ENCODE measurements at regions not wholly inside any gene's neighbourhood (a gene's known extent, or its start where the extent isn't known, plus 50 kb on each side); places are given as distances from the start of the nearest gene placed in this dataset.

DNA sequence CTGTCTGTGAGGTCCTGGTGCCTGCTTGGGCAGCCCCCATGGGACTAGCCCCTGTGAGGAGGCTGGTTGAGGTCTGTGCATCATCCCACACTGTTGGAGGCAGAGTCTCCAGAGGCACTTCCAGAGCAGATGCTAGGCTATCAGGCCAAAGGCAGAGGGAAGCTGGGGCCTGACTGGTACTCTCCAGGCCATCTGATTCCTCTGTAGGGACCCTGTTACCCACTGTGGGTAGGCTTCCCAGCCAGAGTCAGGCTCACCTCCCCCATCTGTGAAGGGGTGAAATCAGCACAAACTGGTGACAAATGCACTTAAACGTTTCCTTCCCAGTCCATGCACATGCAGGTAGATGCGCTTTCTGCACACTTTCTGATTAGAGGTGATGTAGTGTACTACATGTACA, 212.6 kb upstream of the TOPAZ1 start:
- Histone ChIP-seq H3K27me3 (ENCODE audit: control insufficient read depth, insufficient read depth, low read length) (no peaks in the 10 kb centered on the region), H3K27ac (ENCODE audit: low read depth, low read length) (no peak overlapping the region), H3K4me3 (ENCODE audit: low read depth, low read length) (no peak overlapping the region), H3K9me3 (ENCODE audit: control insufficient read depth, insufficient read depth, low read length) (no peaks in the 10 kb centered on the region)
- CTCF ChIA-PET = no interaction called here
- no peak for DNase-seq (ENCODE audit: low read depth, low spot score)
- TF ChIP-seq, protein P1, sequence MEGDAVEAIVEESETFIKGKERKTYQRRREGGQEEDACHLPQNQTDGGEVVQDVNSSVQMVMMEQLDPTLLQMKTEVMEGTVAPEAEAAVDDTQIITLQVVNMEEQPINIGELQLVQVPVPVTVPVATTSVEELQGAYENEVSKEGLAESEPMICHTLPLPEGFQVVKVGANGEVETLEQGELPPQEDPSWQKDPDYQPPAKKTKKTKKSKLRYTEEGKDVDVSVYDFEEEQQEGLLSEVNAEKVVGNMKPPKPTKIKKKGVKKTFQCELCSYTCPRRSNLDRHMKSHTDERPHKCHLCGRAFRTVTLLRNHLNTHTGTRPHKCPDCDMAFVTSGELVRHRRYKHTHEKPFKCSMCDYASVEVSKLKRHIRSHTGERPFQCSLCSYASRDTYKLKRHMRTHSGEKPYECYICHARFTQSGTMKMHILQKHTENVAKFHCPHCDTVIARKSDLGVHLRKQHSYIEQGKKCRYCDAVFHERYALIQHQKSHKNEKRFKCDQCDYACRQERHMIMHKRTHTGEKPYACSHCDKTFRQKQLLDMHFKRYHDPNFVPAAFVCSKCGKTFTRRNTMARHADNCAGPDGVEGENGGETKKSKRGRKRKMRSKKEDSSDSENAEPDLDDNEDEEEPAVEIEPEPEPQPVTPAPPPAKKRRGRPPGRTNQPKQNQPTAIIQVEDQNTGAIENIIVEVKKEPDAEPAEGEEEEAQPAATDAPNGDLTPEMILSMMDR (IDR thresholded peaks at IDR 0.05; ENCODE audit: low read depth, low read length) = no peak
- POLR2A ChIA-PET = no interaction called here

DNA sequence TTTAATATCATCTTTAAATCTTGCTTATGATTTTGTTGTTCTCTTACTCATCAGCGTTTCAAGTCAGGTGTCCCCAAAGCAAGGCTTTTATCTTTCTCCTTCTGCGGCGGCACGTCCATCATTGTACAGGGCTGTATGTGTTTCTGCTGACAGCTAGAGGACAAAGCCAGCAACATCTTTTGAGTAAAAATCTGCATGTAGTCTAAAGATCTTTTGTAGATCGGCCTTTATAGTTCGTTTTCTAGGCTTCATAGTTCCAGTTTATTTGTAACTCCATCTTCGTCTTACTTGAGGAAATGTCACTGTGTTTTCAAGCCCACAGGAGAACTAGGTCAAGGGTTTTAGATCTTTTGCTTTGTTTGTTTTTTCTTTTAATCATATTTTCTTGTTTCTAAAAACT, 211.4 kb upstream of the TOPAZ1 start:
- H3K27ac ChIP-seq (ENCODE audit: low read depth, low read length) = no peak overlapping the region
- no peak overlapping the region for H3K4me3 ChIP-seq (ENCODE audit: low read depth, low read length)
- POLR2A ChIA-PET = no interaction called here
- DNase-seq (ENCODE audit: low read depth, low spot score) = no peak
- TF ChIP-seq, protein P1 (IDR thresholded peaks at IDR 0.05; ENCODE audit: low read depth, low read length) = no peak
- no peaks in the 10 kb centered on the region for H3K9me3 ChIP-seq (ENCODE audit: control insufficient read depth, insufficient read depth, low read length)
- CTCF ChIA-PET = no interaction called here
- H3K27me3 ChIP-seq (ENCODE audit: control insufficient read depth, insufficient read depth, low read length) = no peaks in the 10 kb centered on the region

DNA sequence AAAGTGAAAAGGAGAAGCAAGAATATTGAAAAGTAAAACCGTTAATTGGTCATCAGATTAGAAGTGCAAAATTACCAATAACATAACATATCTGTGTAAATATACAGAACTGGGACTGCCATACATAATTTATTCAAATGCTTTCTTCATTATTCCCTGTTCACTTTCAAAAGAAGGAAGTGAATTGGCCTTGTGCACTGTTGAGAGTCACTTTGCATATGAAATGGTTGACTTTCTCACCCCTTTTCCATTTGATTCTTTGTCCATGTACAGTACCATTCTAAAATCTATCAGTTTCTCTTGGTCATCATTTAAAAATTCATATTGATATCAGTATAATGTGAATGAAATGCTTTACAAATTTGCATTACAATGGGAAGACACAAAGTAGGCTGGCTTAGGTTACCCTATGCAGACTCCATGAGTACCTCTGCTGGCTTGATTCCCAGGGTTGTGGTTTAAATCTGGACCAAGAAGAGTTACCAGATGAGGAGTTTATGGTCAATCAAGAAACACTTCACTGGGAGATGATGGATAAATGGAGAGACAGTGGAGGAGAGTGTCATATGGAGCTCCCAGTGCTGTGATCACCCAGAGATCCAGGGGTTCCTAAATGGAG, 210.9 kb upstream of the TOPAZ1 start:
- no peak for DNase-seq (ENCODE audit: low read depth, low spot score)
- no peaks in the 10 kb centered on the region for H3K9me3 ChIP-seq (ENCODE audit: control insufficient read depth, insufficient read depth, low read length)
- H3K27me3 ChIP-seq (ENCODE audit: control insufficient read depth, insufficient read depth, low read length) = no peaks in the 10 kb centered on the region
- TF ChIP-seq, protein P1 (IDR thresholded peaks at IDR 0.05; ENCODE audit: low read depth, low read length) = no peak
- CTCF ChIA-PET = no interaction called here
- POLR2A ChIA-PET = no interaction called here
- H3K4me3 ChIP-seq (ENCODE audit: low read depth, low read length) = no peak overlapping the region
- H3K27ac ChIP-seq (ENCODE audit: low read depth, low read length) = no peak overlapping the region

DNA sequence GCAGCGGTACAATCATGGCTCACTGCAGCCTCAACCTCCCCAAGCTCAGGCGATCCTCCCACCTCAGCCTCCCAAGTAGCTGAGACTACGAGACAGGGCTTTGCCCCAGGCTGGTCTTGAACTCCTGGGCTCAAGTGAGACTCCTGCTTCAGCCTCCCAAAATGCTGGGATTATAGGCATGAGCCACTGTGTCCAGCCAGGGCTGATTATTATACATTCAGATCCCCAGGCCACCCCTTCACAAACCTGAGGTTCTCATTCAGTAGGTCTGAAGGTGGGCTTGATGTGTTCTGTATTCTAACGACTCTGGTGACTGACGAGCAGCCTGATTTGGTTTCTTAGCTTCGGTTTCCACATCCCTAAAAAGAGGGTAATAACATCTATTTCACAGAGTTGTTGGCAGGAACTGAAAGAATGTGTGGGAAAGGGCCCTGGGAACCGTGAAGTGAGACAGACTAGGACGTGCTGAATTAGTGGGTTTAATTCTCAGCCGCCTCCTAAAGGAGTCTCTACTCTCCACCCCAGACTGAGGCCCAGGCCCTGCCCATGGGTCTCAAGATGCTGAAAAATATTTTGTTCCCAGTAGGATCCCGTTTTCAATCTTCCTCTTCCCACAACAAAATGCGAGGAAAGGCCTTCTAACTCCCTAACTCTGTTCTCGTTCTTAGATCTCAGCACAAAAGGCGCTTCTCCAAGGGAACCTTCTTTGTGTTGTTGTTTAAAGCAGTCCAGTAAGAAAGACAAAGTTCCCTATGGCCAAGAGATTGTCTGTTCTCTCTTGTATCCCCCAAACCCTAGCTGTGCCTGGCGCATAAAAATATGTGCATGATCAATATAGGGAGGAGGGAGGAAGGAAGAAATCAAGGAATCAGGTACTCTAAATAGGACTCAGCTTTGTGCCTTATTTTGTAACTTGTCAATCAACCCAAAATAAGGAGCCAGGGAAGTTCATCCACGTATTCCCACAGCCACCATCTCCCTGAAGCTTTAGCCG, 210.0 kb upstream of the TOPAZ1 start:
- Histone ChIP-seq H3K27me3 (ENCODE audit: control insufficient read depth, insufficient read depth, low read length) (no peaks in the 10 kb centered on the region), H3K4me3 (ENCODE audit: low read depth, low read length) (no peak overlapping the region), H3K9me3 (ENCODE audit: control insufficient read depth, insufficient read depth, low read length) (no peaks in the 10 kb centered on the region), H3K27ac (ENCODE audit: low read depth, low read length) (no peak overlapping the region)
- ChIA-PET CTCF (no interaction called here), POLR2A (no interaction called here)
- TF ChIP-seq, protein P1 (IDR thresholded peaks at IDR 0.05; ENCODE audit: low read depth, low read length) = no peak
- DNase-seq (ENCODE audit: low read depth, low spot score) = no peak

DNA sequence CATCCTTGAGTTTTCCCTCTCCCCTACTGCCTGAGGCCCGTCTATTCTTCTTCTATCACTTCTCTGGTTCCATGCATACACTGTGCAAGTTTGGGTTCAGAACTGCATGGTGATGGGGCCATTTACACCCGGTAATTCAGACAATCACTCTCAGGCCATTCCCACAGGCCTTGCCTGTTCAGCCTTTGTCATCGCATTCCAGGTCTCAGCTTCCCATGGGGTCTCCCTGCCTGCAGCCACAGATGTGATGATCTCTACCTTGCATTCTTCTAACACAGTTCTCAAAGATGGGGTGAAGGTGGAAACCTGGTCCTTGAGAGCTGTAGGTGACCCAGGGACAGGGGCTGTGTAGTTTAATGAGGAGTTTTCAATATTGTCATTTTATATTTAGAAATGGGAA, 209.2 kb upstream of the TOPAZ1 start:
- DNase-seq (ENCODE audit: low read depth, low spot score) = no peak
- POLR2A ChIA-PET = no interaction called here
- H3K9me3 ChIP-seq (ENCODE audit: control insufficient read depth, insufficient read depth, low read length) = no peaks in the 10 kb centered on the region
- TF ChIP-seq, protein P1 (IDR thresholded peaks at IDR 0.05; ENCODE audit: low read depth, low read length) = no peak
- no peak overlapping the region for H3K27ac ChIP-seq (ENCODE audit: low read depth, low read length)
- no peaks in the 10 kb centered on the region for H3K27me3 ChIP-seq (ENCODE audit: control insufficient read depth, insufficient read depth, low read length)
- CTCF ChIA-PET = no interaction called here
- no peak overlapping the region for H3K4me3 ChIP-seq (ENCODE audit: low read depth, low read length)

Measured in AG04450 (cell line).